ENCODE measurements at regions not wholly inside any gene's neighbourhood (a gene's known extent, or its start where the extent isn't known, plus 50 kb on each side); places are given as distances from the start of the nearest gene placed in this dataset.

GRCh38 chr1:238487931-238488330 is 597.2 kb upstream of the ZP4 start:
- TF ChIP-seq CTCF (IDR thresholded peaks at IDR 0.05; ENCODE audit: insufficient read depth in 1 of 2, low read depth in 1 of 2, low read length in 1 of 2, severe bottlenecking in 1 of 2, unreplicated experiment in 1 of 2): no peak
- H3K4me3 Mint-ChIP-seq (ENCODE audit: unreplicated experiment): no peak overlapping the region
- DNase-seq: no peak
- H3K27ac Mint-ChIP-seq (ENCODE audit: unreplicated experiment): no peak overlapping the region
- H3K4me1 Mint-ChIP-seq (ENCODE audit: low read depth, unreplicated experiment): no peaks in the 10 kb centered on the region
- no peaks in the 10 kb centered on the region for H3K36me3 Mint-ChIP-seq (ENCODE audit: insufficient read depth, unreplicated experiment)
- no peak overlapping the region for H3K4me3 ChIP-seq (ENCODE audit: low read depth, low read length)
- H3K36me3 ChIP-seq (ENCODE audit: control insufficient read depth, insufficient read depth, low read length): no peaks in the 10 kb centered on the region
- H3K9me3 ChIP-seq: no peaks in the 10 kb centered on the region
- H3K9me3 Mint-ChIP-seq (ENCODE audit: unreplicated experiment): no peaks in the 10 kb centered on the region
- intact Hi-C loops (cut with micrococcal nuclease; ENCODE audit: unreplicated experiment): no loop called here
- H3K27me3 Mint-ChIP-seq (ENCODE audit: insufficient read depth, unreplicated experiment): peaks cover 2% of the 10 kb centered on the region
- H3K4me1 ChIP-seq: no peaks in the 10 kb centered on the region
- no peaks in the 10 kb centered on the region for H3K27me3 ChIP-seq (replicated peaks; ENCODE audit: control insufficient read depth, insufficient read depth, low read length)
- POLR2A ChIA-PET: no interaction called here
- BruUV-seq (replicated peaks): no TSS peak
- CTCF ChIA-PET: no interaction called here

- H3K4me3 Mint-ChIP-seq (ENCODE audit: unreplicated experiment): no peak overlapping the region
- Histone ChIP-seq H3K4me3 (ENCODE audit: low read depth, low read length) (no peak overlapping the region), H3K27me3 (replicated peaks; ENCODE audit: control insufficient read depth, insufficient read depth, low read length) (no peaks in the 10 kb centered on the region), H3K9me3 (no peaks in the 10 kb centered on the region), H3K4me1 (no peaks in the 10 kb centered on the region), H3K36me3 (ENCODE audit: control insufficient read depth, insufficient read depth, low read length) (no peaks in the 10 kb centered on the region)
- ChIA-PET POLR2A (no interaction called here), CTCF (no interaction called here)
- no peaks in the 10 kb centered on the region for H3K36me3 Mint-ChIP-seq (ENCODE audit: insufficient read depth, unreplicated experiment)
- TF ChIP-seq CTCF (IDR thresholded peaks at IDR 0.05; ENCODE audit: insufficient read depth in 1 of 2, low read depth in 1 of 2, low read length in 1 of 2, severe bottlenecking in 1 of 2, unreplicated experiment in 1 of 2): no peak
- H3K27ac Mint-ChIP-seq (ENCODE audit: unreplicated experiment): no peak overlapping the region
- intact Hi-C loops (cut with micrococcal nuclease; ENCODE audit: unreplicated experiment): no loop called here
- H3K9me3 Mint-ChIP-seq (ENCODE audit: unreplicated experiment): peaks cover 7% of the 10 kb centered on the region
- DNase-seq: no peak
- BruUV-seq (replicated peaks): no TSS peak
- H3K27me3 Mint-ChIP-seq (ENCODE audit: insufficient read depth, unreplicated experiment): peaks cover 2% of the 10 kb centered on the region
- no peaks in the 10 kb centered on the region for H3K4me1 Mint-ChIP-seq (ENCODE audit: low read depth, unreplicated experiment)
These were observed 595.1 kb upstream of the ZP4 start for GRCh38 chr1:238485912-238486209.

- Mint-ChIP-seq H3K27ac (ENCODE audit: unreplicated experiment) (no peak overlapping the region), H3K9me3 (ENCODE audit: unreplicated experiment) (peaks cover 7% of the 10 kb centered on the region), H3K4me1 (ENCODE audit: low read depth, unreplicated experiment) (no peaks in the 10 kb centered on the region), H3K36me3 (ENCODE audit: insufficient read depth, unreplicated experiment) (no peaks in the 10 kb centered on the region), H3K4me3 (ENCODE audit: unreplicated experiment) (no peak overlapping the region), H3K27me3 (ENCODE audit: insufficient read depth, unreplicated experiment) (peaks cover 2% of the 10 kb centered on the region)
- H3K27me3 ChIP-seq (replicated peaks; ENCODE audit: control insufficient read depth, insufficient read depth, low read length): no peaks in the 10 kb centered on the region
- H3K4me3 ChIP-seq (ENCODE audit: low read depth, low read length): no peak overlapping the region
- no peaks in the 10 kb centered on the region for H3K36me3 ChIP-seq (ENCODE audit: control insufficient read depth, insufficient read depth, low read length)
- no peak for TF ChIP-seq CTCF (IDR thresholded peaks at IDR 0.05; ENCODE audit: insufficient read depth in 1 of 2, low read depth in 1 of 2, low read length in 1 of 2, severe bottlenecking in 1 of 2, unreplicated experiment in 1 of 2)
- ChIA-PET POLR2A (no interaction called here), CTCF (no interaction called here)
- no peaks in the 10 kb centered on the region for H3K9me3 ChIP-seq
- no peak for DNase-seq
- no peaks in the 10 kb centered on the region for H3K4me1 ChIP-seq
- intact Hi-C loops (cut with micrococcal nuclease; ENCODE audit: unreplicated experiment): no loop called here
- no TSS peak for BruUV-seq (replicated peaks)
These were observed 594.6 kb upstream of the ZP4 start for GRCh38 chr1:238485057-238485911.

Measured in Caco-2 (cell line).